IMR-90 (cell line): ENCODE measurements at regions not wholly inside any gene's neighbourhood (a gene's known extent, or its start where the extent isn't known, plus 50 kb on each side); places are given as distances from the start of the nearest gene placed in this dataset.

Source experiments
- ATAC-seq: fragments of 200-7000 bp; cut with Tn5 transposase; 2 replicates; pipeline ENCODE4 v1.9.1; 2020; ENCODE audit warnings: low read depth, mild to moderate bottlenecking, moderate library complexity
- BruUV-seq: library from RNA; stranded (reverse); fragments of 400-500 nt; replicated peaks from 2 replicates; lab custom pipeline; 2021; lab: Mats Ljungman, UMichigan
- CTCF ChIA-PET: fragments of 300-600 bp; formaldehyde crosslinking; extraction: SDS; loops from one replicate; lab custom pipeline; 2021; ENCODE audit warnings: antibody characterized with exemption; lab: Yijun Ruan, JAX
- POLR2A ChIA-PET: fragments of 300-600 bp; sonication (Branson Sonifier 250); formaldehyde crosslinking; loops from one replicate; lab custom pipeline; 2022; ENCODE audit warnings: antibody characterized with exemption; ENCODE audit not compliant: unreplicated experiment; lab: Charles Lee
- DNase-seq: peaks from one replicate; pipeline ENCODE4 v3.0.0; 2013
- H2AFZ ChIP-seq: replicated peaks from 2 replicates; pipeline ENCODE3; 2013; ENCODE audit warnings: low read length, mild to moderate bottlenecking; ENCODE audit not compliant: poor library complexity
- H2AK5ac ChIP-seq: 2 replicates; pipeline ENCODE4 v1.6.1; 2013; ENCODE audit warnings: low read depth, low read length, inconsistent platforms
- H2AK9ac ChIP-seq: replicated peaks from 2 replicates; pipeline ENCODE3; 2013; ENCODE audit warnings: mild to moderate bottlenecking, low read depth, low read length, moderate library complexity; ENCODE audit not compliant: poor library complexity
- H2BK120ac ChIP-seq: 2 replicates; pipeline ENCODE4 v1.6.1; 2013; ENCODE audit warnings: low read depth, low read length, inconsistent platforms
- H2BK15ac ChIP-seq: 3 replicates; pipeline ENCODE4 v1.6.1; 2013; ENCODE audit warnings: low read depth, low read length, inconsistent platforms
- H2BK20ac ChIP-seq: 2 replicates; pipeline ENCODE4 v1.6.1; 2013; ENCODE audit warnings: low read depth, mild to moderate bottlenecking, inconsistent platforms, low read length, moderate library complexity
- H2BK5ac ChIP-seq: 2 replicates; pipeline ENCODE4 v1.6.1; 2013; ENCODE audit warnings: mild to moderate bottlenecking, low read depth, low read length, inconsistent platforms; ENCODE audit not compliant: poor library complexity, severe bottlenecking
- H3K14ac ChIP-seq: replicated peaks from 2 replicates; pipeline ENCODE4 v1.6.1; 2013; ENCODE audit warnings: low read depth, low read length, inconsistent platforms
- H3K18ac ChIP-seq: 2 replicates; pipeline ENCODE4 v1.6.1; 2013; ENCODE audit warnings: low read depth, low read length, control low read depth
- H3K23ac ChIP-seq: 2 replicates; pipeline ENCODE4 v1.6.1; 2013; ENCODE audit warnings: low read depth, low read length, inconsistent platforms
- H3K27ac ChIP-seq: 2 replicates; pipeline ENCODE4 v1.5.1; 2013; ENCODE audit warnings: mild to moderate bottlenecking, control low read depth, low read length; ENCODE audit not compliant: insufficient read depth
- H3K27me3 ChIP-seq: 2 replicates; pipeline ENCODE4 v1.6.1; 2013; ENCODE audit warnings: low read length; ENCODE audit not compliant: control insufficient read depth, insufficient read depth
- H3K36me3 ChIP-seq: 2 replicates; pipeline ENCODE4 v1.6.1; 2013; ENCODE audit warnings: low read length, mixed read lengths; ENCODE audit not compliant: control insufficient read depth, insufficient read depth
- H3K4ac ChIP-seq: 2 replicates; pipeline ENCODE4 v1.6.1; 2013; ENCODE audit warnings: low read depth, low read length, inconsistent platforms
- H3K4me1 ChIP-seq: 2 replicates; pipeline ENCODE4 v1.6.1; 2013; ENCODE audit warnings: low read length, mixed read lengths; ENCODE audit not compliant: control insufficient read depth, insufficient read depth
- H3K4me2 ChIP-seq: 2 replicates; pipeline ENCODE4 v1.6.1; 2013; ENCODE audit warnings: low read depth, mild to moderate bottlenecking, control low read depth, low read length, moderate library complexity
- H3K4me3 ChIP-seq: 2 replicates; pipeline ENCODE4 v1.5.1; 2013; ENCODE audit warnings: low read depth, mild to moderate bottlenecking, control low read depth, low read length, moderate library complexity; ENCODE audit not compliant: insufficient read depth
- H3K56ac ChIP-seq: 2 replicates; pipeline ENCODE4 v1.6.1; 2013; ENCODE audit warnings: low read length, inconsistent platforms; ENCODE audit not compliant: insufficient read depth; ENCODE audit errors: extremely low read depth
- H3K79me1 ChIP-seq, 2 experiments: 2 replicates each; pipeline ENCODE4 v1.6.1; 2013; ENCODE audit warnings: low read length in 2 of 2, inconsistent platforms in 1 of 2, low read depth in 1 of 2
- H3K9ac ChIP-seq: 2 replicates; pipeline ENCODE4 v1.6.1; 2013; ENCODE audit warnings: low read depth, low read length, control low read depth
- H3K9me1 ChIP-seq: 2 replicates; pipeline ENCODE4 v1.6.1; 2013; ENCODE audit warnings: low read length, inconsistent platforms; ENCODE audit not compliant: insufficient read depth
- H3K9me3 ChIP-seq: 2 replicates; pipeline ENCODE4 v1.6.1; 2013; ENCODE audit warnings: low read length; ENCODE audit not compliant: control insufficient read depth, insufficient read depth
- H4K20me1 ChIP-seq: 2 replicates; pipeline ENCODE4 v1.6.1; 2013; ENCODE audit warnings: low read length, inconsistent platforms; ENCODE audit not compliant: insufficient read depth
- H4K5ac ChIP-seq: 2 replicates; pipeline ENCODE4 v1.6.1; 2013; ENCODE audit warnings: mild to moderate bottlenecking, low read depth, low read length, control low read depth
- H4K8ac ChIP-seq, 2 experiments: 2 replicates each; pipeline ENCODE4 v1.6.1; 2013; ENCODE audit warnings: low read depth in 2 of 2, low read length in 2 of 2, control low read depth in 1 of 2, inconsistent platforms in 1 of 2
- H4K91ac ChIP-seq: 2 replicates; pipeline ENCODE4 v1.6.1; 2013; ENCODE audit warnings: low read depth, low read length, inconsistent platforms; ENCODE audit not compliant: insufficient read depth
- BHLHE40 ChIP-seq: fragments of 150-350 bp; IDR thresholded peaks from 2 replicates; pipeline ENCODE4 v1.6.1; 2016; ENCODE audit warnings: mild to moderate bottlenecking, low read depth, low read length
- CEBPB ChIP-seq: IDR thresholded peaks from 2 replicates; pipeline ENCODE4 v1.6.1; 2012; ENCODE audit warnings: low read depth, low read length, improper control_type of control experiment
- CHD1 ChIP-seq: IDR thresholded peaks from 2 replicates; pipeline ENCODE4 v1.6.1; 2012; ENCODE audit warnings: low read depth, low read length, improper control_type of control experiment
- CTCF ChIP-seq: conservative IDR thresholded peaks from 2 replicates; pipeline ENCODE4 v1.5.1; 2012; ENCODE audit warnings: mild to moderate bottlenecking, low read depth, low read length, improper control_type of control experiment
- FOS ChIP-seq: fragments of 150-350 bp; IDR thresholded peaks from 2 replicates; pipeline ENCODE4 v1.6.1; 2016; ENCODE audit warnings: low read depth, low read length
- MAFK ChIP-seq: IDR thresholded peaks from 2 replicates; pipeline ENCODE4 v1.6.1; 2012; ENCODE audit warnings: low read depth, low read length, improper control_type of control experiment
- MAZ ChIP-seq: IDR thresholded peaks from 2 replicates; pipeline ENCODE4 v1.6.1; 2012; ENCODE audit warnings: low read depth, mild to moderate bottlenecking, low read length, improper control_type of control experiment, moderate library complexity, borderline replicate concordance
- MXI1 ChIP-seq: IDR thresholded peaks from 2 replicates; pipeline ENCODE4 v1.6.1; 2012; ENCODE audit warnings: low read depth, mild to moderate bottlenecking, low read length, moderate library complexity, borderline replicate concordance
- NFE2L2 ChIP-seq: fragments of 150-350 bp; IDR thresholded peaks from 2 replicates; pipeline ENCODE4 v1.6.1; 2016; ENCODE audit warnings: low read depth, mild to moderate bottlenecking, low read length
- POLR2A ChIP-seq: IDR thresholded peaks from 2 replicates; pipeline ENCODE4 v1.6.1; 2012; ENCODE audit warnings: mild to moderate bottlenecking, low read depth, low read length
- RAD21 ChIP-seq: IDR thresholded peaks from 2 replicates; pipeline ENCODE4 v1.6.1; 2012; ENCODE audit warnings: low read length, improper control_type of control experiment
- RCOR1 ChIP-seq: IDR thresholded peaks from 2 replicates; pipeline ENCODE4 v1.6.1; 2012; ENCODE audit warnings: mild to moderate bottlenecking, low read length, improper control_type of control experiment; ENCODE audit not compliant: insufficient replicate concordance
- RFX5 ChIP-seq: IDR thresholded peaks from 2 replicates; pipeline ENCODE4 v1.8.0; 2012; ENCODE audit warnings: low read depth, mild to moderate bottlenecking, low read length, moderate library complexity
- SMC3 ChIP-seq: fragments of 150-350 bp; IDR thresholded peaks from 2 replicates; pipeline ENCODE4 v1.6.1; 2016; ENCODE audit warnings: low read depth, mild to moderate bottlenecking, antibody characterized with exemption, low read length, moderate library complexity
- WGBS, 2 experiments: methylation state at CpG; one replicate each; pipeline versions ENCODE4 v1.1.5 to v1.1.7; 2013; ENCODE audit warnings: missing lambda C conversion rate in 2 of 2; ENCODE audit not compliant: insufficient read length in 1 of 2; ENCODE audit errors: extremely low coverage in 2 of 2; 5-methylcytosine and 5-hydroxymethylcytosine counted together
- dilution Hi-C: fragments of 300-500 bp; cut with HindIII; formaldehyde crosslinking; loops from one replicate; pipeline ENCODE4 v1.14.3; 2018; ENCODE audit warnings: low sequenced_read_pairs; ENCODE audit not compliant: unreplicated experiment
- in situ Hi-C: fragments of 300-500 bp; cut with MboI; formaldehyde crosslinking; loops from 3 replicates; pipeline ENCODE4 v1.14.3; 2019; ENCODE audit warnings: low sequenced_read_pairs, inconsistent platforms, mixed read lengths
- intact Hi-C: fragments of 100-400 bp; cut with micrococcal nuclease; formaldehyde crosslinking; loops from 2 replicates; pipeline ENCODE4 v1.10.0; 2022
- TF ChIP-seq, protein P1 (sequence below): fragments of 150-350 bp; IDR thresholded peaks from 2 replicates; pipeline ENCODE4 v1.6.1; 2016; ENCODE audit warnings: low read depth, mild to moderate bottlenecking, low read length, moderate library complexity, borderline replicate concordance
- TF ChIP-seq, protein P2 (sequence below): fragments of 150-350 bp; IDR thresholded peaks from 2 replicates; pipeline ENCODE4 v1.6.1; 2017; ENCODE audit warnings: mild to moderate bottlenecking, antibody characterized with exemption, low read length, low read depth

- BruUV-seq = no TSS peak
- CTCF ChIA-PET = no interaction called here
Measured at GRCh38 chr3:5796541-5796940, 609.0 kb downstream of the EDEM1 start.

More at GRCh38 chr3:5796541-5796940, 609.0 kb downstream of the EDEM1 start:
- Histone ChIP-seq H2AK9ac (no peak overlapping the region), H3K27me3 (no peaks in the 10 kb centered on the region), H2BK5ac (no peak overlapping the region), H3K4me2 (no peak overlapping the region), H3K4me1 (no peaks in the 10 kb centered on the region), H3K56ac (no peak overlapping the region), H3K4me3 (no peak overlapping the region), H4K20me1 (no peaks in the 10 kb centered on the region), H4K91ac (no peak overlapping the region), H2BK15ac (no peak overlapping the region), H3K4ac (no peak overlapping the region), H3K27ac (no peak overlapping the region), H2AK5ac (no peak overlapping the region), H3K23ac (no peak overlapping the region), H3K9ac (no peak overlapping the region), H2BK120ac (no peak overlapping the region), H2AFZ (no peak overlapping the region), H2BK20ac (no peak overlapping the region), H3K36me3 (no peaks in the 10 kb centered on the region), H4K5ac (no peak overlapping the region), H3K14ac (no peak overlapping the region), H4K8ac (no peak overlapping the region), H3K9me1 (no peaks in the 10 kb centered on the region), H3K9me3 (peaks cover 9% of the 10 kb centered on the region), H3K79me1 (no peaks in the 10 kb centered on the region), H3K18ac (no peak overlapping the region)
- TF ChIP-seq MAZ (no peak), CHD1 (no peak), CTCF (no peak), FOS (no peak), CEBPB (no peak), MAFK (no peak), RCOR1 (no peak), SMC3 (no peak), NFE2L2 (no peak), RAD21 (no peak), POLR2A (no peak), BHLHE40 (no peak), RFX5 (no peak), MXI1 (no peak)
- TF ChIP-seq, protein P1, sequence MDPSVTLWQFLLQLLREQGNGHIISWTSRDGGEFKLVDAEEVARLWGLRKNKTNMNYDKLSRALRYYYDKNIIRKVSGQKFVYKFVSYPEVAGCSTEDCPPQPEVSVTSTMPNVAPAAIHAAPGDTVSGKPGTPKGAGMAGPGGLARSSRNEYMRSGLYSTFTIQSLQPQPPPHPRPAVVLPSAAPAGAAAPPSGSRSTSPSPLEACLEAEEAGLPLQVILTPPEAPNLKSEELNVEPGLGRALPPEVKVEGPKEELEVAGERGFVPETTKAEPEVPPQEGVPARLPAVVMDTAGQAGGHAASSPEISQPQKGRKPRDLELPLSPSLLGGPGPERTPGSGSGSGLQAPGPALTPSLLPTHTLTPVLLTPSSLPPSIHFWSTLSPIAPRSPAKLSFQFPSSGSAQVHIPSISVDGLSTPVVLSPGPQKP = no peak
- TF ChIP-seq, protein P2, sequence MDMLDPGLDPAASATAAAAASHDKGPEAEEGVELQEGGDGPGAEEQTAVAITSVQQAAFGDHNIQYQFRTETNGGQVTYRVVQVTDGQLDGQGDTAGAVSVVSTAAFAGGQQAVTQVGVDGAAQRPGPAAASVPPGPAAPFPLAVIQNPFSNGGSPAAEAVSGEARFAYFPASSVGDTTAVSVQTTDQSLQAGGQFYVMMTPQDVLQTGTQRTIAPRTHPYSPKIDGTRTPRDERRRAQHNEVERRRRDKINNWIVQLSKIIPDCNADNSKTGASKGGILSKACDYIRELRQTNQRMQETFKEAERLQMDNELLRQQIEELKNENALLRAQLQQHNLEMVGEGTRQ = no peak
- ATAC-seq = no peak
- no CpG with 5 or more reads among the region's 2 CpGs for WGBS, 2 experiments
- in situ Hi-C loops (no loop called here), intact Hi-C loops (no loop called here), dilution Hi-C loops (no loop called here)
- POLR2A ChIA-PET = no interaction called here
- no peak for DNase-seq
